GM12865 (cell line): ENCODE measurements at regions not wholly inside any gene's neighbourhood (a gene's known extent, or its start where the extent isn't known, plus 50 kb on each side); places are given as distances from the start of the nearest gene placed in this dataset.
A peak's percentile ranks its signal among the peaks of the same experiment; 100 is the strongest.

Experiments used
- DNase-seq: peaks from one replicate; pipeline ENCODE4 v3.0.0; 2010; ENCODE audit warnings: low read depth
- H3K4me3 ChIP-seq: 2 replicates; pipeline ENCODE4 v1.5.1; 2011; ENCODE audit warnings: mild to moderate bottlenecking, low read depth, low read length, control low read depth
- TF ChIP-seq, protein P1 (sequence below): IDR thresholded peaks from 2 replicates; pipeline ENCODE4 v1.5.1; 2011; ENCODE audit warnings: low read length, control low read depth, low read depth, inconsistent platforms; ENCODE audit not compliant: insufficient read depth; ENCODE audit errors: missing control alignments

DNA sequence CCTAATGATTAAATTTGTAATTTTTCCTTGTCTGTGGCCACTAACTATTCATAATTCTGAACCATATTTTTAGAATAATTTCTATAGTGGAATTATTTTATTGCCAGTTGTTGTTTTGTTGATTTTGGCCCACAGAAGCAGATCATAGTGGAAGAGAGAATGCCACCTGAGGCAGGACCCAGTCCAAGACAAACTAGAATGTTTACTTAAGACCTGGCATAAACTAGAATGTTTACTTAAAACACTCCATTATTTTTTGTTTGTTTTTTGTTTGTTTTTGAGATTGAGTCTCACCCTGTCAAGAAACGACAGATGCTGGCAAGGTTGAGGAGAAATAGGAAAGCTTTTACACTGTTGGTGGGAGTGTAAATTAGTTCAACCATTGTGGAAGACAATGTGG is 310.2 kb downstream of the MRPL39 start:
- H3K4me3 ChIP-seq = no peak overlapping the region
- TF ChIP-seq, protein P1, sequence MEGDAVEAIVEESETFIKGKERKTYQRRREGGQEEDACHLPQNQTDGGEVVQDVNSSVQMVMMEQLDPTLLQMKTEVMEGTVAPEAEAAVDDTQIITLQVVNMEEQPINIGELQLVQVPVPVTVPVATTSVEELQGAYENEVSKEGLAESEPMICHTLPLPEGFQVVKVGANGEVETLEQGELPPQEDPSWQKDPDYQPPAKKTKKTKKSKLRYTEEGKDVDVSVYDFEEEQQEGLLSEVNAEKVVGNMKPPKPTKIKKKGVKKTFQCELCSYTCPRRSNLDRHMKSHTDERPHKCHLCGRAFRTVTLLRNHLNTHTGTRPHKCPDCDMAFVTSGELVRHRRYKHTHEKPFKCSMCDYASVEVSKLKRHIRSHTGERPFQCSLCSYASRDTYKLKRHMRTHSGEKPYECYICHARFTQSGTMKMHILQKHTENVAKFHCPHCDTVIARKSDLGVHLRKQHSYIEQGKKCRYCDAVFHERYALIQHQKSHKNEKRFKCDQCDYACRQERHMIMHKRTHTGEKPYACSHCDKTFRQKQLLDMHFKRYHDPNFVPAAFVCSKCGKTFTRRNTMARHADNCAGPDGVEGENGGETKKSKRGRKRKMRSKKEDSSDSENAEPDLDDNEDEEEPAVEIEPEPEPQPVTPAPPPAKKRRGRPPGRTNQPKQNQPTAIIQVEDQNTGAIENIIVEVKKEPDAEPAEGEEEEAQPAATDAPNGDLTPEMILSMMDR = no peak
- no peak for DNase-seq

DNA sequence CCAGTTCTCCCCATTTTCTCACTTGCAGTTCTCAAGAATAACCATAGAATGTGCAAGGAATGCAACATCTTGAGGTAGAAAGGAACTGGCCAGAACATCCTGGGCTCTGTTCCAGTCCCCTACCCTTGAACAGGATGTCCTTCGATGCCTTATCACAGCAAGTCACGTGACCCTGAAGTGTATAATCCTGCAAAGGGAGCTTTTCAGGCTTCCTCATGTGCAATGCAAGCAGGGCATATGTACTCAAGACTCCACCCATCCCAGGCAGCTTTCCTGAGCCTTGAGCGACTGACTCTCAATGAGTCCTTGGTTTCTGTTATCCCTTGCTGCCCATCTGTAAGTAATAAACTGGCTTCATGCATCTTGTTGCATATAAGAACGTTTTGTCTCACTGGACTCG is 311.0 kb downstream of the MRPL39 start:
- no peak for DNase-seq
- TF ChIP-seq, protein P1 = no peak
- H3K4me3 ChIP-seq = no peak overlapping the region

DNA sequence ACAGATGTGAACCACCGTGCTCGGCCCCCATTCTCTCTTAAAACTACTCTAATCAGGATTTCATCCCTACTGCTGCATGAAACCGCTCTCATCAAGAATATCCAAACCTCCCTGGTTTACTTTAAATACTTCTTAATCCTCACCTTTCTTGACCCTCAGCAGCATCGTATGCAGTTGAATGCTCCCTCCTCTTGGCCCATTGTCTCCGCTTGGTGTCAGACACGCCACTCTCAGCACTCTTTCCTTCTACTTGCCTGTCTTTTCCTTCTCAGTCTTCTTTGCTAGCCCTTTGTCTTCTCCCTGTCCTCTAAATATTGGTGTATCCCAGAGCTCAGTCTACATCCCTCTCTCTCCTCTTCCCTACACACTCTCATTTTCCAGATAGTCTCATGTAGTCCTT is 314.9 kb downstream of the MRPL39 start:
- no peak overlapping the region for H3K4me3 ChIP-seq
- TF ChIP-seq, protein P1 = no peak
- DNase-seq = no peak

- TF ChIP-seq, protein P1 = peak; percentile 37
- no peak overlapping the region for H3K4me3 ChIP-seq
- peak; percentile 63 for DNase-seq
These were observed 323.6 kb downstream of the MRPL39 start for GRCh38 chr21:25283720-25284119.

DNA sequence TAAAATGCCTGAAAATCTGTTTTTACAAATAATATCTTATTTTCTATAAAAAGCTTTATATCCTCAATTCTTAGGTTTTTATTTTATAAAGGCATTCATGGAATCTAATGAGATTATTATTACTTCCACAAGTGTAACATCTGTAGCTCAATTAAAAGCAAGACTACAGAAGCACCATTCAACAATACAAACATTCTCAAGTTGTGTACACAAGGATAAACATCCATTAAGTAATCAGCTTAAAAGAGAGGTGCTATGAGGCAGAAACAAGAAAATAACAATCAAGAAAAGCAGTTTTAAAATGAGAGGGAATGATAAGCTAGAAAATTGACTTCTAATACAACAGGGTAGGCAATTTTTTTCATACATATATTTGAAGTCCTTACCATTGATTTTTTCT is 326.1 kb downstream of the MRPL39 start:
- no peak for DNase-seq
- no peak overlapping the region for H3K4me3 ChIP-seq
- TF ChIP-seq, protein P1 = no peak

DNA sequence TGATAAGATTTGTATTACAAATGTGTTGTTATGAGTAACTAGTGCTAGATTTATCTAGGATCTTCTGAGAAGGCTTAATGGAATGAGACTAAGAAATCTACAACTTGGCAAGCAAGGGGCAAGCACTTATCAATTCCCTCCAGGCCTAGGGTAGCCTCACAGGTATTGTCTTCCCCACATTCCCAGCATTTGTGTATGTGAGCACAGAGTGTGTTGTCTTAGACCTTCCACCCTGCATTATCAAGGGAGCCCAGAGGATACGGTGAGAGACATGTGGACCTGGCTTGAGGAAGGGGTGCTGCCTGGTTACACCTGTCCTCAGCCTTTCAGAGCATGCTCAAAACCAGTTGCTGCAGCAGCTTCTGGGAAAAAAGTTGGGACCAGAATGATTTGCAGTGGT is 327.2 kb downstream of the MRPL39 start:
- no peak for DNase-seq
- TF ChIP-seq, protein P1 = no peak
- H3K4me3 ChIP-seq = no peak overlapping the region

- H3K4me3 ChIP-seq = no peak overlapping the region
- TF ChIP-seq, protein P1 = no peak
- DNase-seq = no peak
These were observed 333.3 kb downstream of the MRPL39 start for GRCh38 chr21:25273959-25274358.
